ENCODE measurements at regions not wholly inside any gene's neighbourhood (a gene's known extent, or its start where the extent isn't known, plus 50 kb on each side); places are given as distances from the start of the nearest gene placed in this dataset.

DNA sequence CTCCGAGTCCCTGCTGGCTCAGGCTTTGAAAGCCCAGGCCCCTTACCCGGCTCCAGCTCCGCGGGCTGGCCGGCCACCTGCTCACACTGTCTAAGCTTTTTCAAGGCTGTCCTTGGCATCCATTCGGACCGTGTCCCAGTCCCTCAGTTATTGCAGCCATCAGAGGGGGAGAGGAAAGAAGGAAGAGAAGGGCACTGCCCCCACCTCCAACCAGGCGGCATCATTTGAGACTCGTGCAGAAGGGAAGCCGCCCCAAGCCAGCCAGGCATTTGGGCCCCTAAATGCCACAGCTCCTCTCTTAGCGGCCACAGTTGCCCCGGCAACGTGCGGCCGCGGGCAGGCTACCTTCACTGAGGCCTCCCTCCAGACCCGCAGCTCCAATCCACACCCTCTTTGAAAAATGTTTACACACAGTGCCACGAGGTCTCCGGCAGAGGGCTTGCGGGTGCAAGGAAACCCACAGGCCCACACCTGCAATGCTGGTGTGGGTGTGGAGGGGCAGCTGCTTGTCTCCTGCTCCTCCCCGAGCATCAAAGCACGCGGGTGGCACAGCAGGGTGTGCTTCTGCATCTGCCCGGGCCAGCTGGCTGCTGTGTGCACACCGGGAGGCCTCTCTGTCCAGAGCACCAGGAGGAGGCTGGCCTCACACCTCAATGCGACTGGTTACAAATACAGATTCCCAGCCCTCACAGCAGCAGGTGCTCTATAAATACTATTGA, 124.4 kb downstream of the CTTN start:
- no peak for DNase-seq

DNA sequence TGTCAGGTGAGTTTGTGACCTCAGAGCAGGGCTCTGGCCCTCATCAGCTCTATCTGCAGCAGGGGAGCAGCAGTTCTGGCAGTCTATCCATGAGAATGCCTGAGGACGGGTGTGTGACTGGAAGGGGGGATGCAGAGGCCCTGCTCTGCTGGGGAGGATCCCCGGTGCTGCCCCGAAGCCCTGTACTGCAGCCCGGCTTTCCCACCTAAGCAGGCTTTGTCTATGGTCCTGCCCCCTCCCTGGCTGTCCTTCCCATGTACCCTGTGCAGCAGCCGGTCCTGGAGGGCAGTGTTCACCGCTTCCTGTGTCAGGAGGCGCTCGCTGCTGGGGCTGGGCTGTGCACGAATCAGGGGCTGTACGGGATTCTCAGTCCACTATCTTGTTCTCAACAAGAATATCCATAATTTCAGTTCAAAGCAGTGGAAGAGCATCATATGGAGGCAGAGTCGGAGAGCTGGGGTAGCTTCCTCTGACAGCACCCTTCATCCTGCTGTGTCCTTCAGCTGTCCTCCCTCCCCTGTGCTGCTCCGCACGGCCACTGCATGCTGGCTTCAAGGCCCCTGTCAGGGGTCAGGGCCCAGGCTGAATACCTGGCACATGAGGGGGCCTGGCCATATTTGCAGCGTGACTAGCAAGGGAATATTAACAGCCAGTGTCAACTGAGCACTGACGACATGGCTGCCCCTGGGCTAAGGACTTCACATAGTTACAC, 125.2 kb downstream of the CTTN start:
- DNase-seq = no peak

DNA sequence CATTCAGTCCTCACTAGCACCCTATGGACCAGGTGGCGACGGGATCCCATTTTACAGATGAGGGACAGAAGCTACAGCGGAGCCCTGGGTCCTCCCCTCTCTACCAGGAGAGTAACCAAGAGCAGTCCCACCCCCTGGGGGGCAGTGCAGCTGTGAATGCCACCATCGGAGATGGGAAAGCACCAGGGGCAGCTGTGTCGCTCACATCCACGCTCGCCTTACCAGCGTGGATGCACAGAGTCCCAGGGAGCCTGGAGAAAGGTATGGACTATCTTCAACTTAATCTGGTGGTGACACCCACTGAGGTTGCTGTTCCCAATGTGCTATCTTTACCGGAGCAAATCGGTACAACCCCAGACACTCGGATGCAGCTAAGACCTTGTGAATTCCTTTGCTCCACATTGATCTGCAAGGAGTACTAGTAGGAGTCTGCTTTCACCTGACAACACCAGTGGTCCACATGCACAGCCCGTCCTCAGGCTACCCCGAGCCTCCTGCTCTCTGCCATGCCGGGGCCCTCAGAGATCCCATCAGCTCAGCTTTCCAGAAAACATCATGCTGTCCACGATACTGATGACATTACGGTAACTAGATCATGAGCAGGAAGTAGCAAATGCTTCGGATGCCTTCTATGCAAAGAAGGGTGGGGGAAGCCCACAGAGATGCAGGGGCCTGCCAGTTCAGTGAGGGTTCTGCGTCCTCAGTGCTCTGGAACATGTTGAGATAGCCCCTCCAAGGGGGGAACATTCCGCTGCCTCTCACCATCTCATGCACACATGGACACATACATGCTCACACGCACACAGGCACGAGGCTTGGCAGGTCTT, 126.0 kb downstream of the CTTN start:
- DNase-seq = no peak

DNA sequence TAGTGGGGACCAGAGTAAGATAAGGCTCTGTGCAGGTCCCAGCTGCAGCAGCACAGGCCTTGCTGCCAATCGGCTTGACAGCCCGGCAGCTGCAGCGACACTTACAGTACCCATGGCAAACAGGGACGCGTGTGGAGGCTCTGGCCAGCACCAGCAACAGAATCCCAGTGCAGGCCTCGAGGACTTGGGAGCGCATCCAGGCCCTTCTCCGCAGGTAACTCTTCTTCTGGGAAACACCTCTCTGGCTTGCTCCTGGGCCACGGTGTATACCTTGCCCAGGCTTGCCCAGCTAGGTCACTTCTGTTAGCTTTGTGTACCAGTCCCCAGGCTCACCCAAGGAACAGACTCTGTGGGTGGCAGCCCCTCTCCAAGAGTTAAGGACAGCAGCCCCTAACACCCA, 126.7 kb downstream of the CTTN start:
- no peak for DNase-seq

DNA sequence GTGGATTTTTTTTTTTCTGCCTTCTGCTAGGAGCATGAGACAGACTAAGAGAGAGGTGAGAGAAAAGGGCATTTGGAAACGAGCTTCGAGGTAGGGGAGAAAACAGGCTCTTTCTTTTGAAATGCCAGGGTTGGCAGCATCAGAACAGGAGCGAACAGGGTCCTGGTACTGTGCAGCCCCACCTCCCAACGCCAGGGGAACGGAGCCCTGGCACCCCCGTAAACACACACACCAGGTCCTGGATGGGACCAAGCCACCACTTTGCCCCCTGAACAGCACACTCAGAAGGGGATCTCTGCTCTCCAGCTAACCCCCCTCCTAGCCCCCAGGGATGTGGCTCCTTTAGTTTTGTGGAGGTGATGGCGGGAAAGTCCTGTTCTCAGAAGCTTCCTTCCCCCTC, 127.1 kb downstream of the CTTN start:
- DNase-seq = no peak

DNA sequence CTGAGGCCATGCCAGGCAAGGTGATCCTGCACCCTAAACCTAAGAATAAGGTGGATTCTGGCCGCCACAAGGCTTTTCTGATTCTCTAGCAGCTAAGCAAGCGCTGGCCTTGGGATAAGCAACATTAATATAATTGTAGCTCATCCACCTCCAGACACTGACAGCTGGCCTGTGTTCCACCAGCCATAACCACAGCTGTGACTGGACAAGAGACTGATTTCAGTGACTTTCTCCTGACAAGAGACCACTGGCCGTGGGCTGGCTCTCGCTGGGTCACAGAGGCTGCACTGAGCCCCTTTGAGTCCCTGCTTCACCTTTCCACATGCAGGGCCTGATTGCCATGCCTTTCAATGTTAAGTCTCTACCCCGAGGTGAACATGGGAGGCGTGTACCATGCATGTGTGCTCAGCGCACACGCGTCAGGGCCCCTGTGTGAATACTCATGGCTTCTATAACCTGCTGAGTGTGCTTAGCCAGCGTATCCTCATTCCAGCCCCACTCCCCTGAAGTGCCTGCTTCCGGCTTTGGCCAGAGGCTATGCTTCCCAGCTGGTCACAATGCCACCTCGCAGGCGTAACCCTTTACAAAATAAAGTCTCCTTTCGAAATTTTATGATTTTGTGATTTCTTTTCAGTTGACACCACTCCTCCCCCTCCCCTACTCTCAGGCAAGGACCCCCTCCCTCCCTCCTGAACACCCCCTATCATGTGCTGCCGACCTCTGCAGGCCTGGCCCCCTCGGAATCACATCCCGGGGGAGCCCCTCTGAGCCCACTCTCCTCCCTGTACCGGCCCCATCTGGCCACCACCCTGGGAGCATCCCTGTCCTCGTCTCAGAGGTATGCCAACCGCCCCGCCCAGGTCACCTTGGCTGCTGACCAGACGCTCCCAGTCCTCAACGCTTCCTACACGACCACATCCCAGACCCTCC, 128.1 kb downstream of the CTTN start:
- no peak for DNase-seq

DNA sequence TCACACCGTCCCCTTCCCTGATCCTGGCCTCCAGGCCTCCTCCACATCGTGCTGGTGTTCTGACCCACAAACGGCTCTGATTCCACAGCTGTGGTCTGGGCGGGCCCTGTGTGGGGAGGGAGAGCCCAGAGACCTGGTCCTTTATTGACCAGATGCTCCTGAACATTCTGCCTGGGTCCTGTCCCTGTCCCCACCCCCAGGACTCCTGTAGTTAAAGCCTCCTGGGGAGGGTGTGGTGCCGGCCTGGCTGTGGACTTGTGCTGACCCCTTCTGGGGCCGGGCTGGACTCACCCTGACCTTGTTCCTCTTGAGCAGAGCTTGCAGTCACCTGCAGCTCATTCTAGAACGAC, 128.7 kb downstream of the CTTN start:
- no peak for DNase-seq

DNA sequence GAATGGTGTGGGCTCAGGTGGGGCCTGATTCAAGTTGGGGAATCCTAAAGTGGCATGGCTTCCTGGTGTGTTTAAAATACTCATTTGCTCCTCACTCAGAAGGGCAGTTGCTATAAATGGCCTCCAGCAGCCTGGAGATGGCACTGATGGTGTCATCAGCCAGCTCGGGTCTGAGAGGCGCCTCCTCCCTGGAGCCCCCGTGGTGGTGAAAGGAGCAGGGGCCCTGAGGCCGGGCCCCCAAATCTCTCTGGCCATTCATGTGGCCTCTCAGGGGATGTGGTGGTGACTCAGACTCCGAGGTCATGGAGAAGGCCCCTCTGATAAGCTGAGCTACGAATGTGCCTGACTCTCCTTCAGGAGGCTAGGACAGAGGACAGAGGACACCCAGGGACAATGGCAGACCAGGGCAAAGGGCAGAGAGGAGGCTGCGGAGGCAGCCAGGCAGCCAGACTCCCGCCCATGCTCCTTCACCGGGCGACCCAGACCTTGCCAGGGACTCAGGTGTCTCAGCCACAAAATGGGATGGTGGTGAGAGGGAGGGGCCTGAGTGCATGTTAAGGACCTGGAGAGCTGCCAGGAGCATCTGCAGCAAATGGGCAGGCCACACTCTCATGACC, 129.2 kb downstream of the CTTN start:
- no peak for DNase-seq

DNA sequence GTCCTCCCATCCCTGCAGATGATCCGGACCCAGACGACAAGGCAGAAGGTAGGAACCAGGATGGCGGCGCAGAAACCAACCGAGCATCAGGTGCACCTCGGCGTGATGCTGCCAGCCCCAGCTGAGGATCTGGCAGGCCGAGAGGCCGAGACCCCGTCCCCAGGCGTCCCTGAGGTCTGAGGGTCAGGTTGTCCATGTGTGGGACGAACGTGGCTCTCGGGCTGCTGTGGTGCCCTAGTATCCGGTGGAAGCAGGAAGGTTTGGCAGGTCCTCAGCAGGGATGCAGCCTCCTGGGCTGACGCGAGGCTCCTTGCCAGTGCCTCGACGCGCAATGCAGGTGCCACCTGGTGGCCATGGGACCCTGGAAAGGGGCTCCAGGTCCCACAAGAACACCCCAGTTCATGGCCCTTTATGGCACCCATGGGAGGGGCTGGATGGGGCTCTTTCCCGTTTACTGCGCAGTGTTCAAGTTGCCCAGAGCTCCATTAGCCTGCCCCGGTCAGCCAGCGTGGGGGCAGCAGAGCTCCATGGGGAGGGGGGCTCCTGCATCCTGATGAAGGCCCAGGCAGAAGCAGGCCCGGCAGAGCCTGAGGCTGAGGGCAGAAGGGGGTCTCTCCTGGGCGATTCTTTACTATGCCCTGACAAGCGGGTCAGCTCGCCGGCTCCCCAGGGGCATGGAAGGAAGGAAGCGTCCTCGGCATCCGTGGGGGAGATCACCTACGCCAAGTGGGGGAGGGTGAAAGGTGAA, 129.9 kb downstream of the CTTN start:
- no peak for DNase-seq

DNA sequence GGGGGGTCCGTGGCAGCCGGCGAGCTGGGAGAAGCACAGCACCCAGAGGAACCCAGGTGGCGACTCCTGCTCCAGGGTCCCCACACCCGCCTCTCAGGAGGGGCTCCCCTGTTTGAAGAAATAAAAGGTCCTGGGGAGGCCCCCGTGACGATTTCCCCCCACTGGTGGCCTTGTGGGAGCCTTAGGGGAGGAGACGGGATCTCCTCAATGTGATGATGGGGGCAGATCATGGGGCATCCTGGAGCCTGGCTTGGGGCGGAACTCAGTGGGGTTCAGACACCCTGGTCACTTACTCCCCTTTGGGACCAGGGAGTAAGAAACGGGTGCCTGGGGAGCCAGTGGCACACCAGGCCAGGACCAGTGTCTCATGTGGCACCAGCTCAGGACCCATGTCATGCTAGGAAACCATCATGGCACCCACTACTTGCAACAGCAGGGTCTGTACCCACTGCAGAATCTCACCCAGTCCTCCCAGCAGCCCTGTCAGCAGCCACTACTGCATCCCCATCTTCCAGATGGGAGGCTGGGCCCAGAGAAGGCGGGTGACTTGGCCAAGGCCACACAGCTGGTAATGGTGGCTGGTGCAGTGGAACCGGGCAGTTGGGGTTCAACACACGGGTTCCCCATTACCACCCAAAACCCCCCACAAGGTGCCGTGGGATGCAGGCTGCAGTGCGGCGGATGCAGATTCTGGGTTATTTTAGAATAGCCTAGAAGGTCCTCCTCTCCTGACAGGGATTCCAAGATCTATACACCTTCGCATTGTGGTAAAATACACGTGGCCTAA, 130.7 kb downstream of the CTTN start:
- DNase-seq = no peak

DNA sequence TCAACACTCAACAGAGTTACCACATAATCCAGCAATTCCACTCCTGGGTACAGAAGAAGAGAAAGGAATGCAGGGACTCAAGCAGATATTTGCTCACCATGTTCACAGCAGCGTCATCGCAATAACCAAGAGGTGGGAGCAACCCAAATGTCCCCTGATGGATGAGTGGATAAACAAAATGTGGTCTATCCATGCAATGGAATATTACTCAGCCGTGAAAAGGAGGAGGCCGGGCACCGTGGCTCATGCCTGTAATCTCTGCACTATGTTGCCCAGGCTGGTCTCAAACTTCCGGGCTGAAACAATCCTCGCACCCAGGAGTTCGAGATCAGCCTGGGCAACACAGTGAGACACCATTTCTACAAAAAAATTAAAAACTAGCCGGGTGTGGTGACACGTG, 131.7 kb downstream of the CTTN start:
- no peak for DNase-seq

DNA sequence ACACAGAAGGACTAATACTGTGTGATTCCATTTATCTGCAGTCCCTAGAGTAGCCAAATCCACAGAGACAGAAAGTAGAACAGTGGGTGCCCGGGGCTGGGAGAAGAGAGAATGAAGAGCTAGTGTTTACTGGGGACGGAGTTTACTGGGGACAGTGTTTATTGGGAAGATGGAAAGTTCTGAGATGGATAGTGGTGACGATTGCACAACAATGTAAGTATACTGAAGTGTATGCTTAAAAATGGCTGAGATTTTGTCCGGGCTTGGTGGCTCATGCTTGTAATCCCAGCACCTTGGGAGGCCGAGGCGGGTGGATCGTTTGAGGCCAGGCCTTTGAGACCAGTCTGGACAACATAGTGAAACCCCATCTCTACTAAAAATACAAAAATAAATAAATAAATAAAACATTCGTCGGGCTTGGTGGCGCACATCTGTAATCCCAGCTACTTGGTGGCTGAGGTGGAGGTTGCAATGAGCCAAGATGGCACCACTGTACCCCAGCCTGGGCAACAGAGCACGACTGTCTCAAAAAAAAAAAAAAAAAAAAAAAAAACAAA, 132.4 kb downstream of the CTTN start:
- DNase-seq = no peak

DNA sequence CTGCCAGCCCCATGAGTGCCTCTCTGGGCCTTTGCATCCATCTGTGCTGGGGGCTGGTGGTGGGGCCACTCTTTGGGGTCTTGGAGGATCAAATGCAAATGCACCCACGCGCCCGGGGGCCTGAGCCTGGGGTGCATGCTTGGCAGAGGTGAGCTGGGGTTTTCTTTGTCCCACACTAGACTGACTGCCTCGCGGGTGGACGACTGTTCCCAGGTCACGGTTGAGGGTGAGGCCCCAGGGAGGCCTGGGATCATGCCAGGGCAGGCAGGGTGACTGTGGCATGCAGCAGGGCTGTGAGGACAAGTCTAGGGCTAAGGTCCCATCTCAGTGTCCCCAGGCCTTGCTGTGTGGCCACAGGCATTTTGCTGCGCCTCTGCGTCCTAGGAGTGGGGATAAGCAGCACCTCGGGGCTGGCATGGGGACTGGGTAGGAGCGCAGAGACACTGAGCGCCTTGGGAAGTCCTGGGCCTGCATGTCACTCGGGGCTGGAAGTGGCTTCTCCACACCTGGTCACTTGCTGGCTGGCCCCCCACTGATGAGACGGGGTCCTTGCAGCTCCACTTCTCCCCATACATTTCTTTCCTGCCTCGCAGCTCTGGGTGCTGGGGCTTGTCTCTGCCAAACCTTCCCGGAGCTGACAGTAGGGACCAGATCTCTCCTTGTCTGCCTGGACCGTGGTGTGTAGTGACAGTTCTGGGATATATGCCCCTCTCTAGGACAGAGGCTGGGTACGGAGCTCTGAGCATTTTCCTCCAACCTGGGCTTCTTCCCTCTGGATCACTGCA, 133.1 kb downstream of the CTTN start:
- no peak for DNase-seq

DNA sequence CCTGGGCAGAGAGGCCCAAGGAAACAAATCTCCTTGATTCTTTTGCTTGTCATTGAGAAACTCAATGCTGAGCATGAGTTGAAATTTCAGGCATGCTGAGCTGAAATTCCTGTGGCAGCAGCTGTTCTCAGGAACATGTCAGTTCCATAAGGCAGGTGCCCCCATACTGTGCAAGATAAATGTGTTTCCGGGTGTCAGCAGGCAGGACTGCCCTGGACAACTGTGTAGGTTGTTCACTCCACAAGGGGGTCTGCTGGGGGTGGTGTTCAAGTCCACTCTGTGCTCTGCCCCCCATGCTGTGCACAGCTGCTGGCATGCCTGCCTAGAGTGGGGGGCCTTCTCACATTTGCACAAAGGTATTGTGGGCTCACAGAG, 133.7 kb downstream of the CTTN start:
- no peak for DNase-seq

DNA sequence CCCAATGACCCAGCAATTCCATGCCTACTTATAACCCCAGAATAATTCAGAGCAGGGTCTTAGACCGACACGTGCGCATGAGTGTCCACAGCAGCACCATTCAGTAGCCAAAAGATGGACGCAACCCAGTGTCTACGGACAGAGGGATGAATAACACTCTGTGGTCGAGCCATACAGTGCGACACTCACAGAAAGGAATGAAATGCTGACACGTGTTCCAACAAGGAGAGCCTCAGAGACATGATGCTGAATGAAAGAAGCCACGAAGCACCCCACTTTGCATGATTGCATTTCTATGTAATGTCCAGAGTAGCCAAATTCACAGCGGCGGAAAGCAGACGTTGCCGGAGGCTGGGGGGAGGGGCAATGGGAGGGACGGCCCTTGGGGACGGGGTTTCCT, 134.4 kb downstream of the CTTN start:
- no peak for DNase-seq

DNA sequence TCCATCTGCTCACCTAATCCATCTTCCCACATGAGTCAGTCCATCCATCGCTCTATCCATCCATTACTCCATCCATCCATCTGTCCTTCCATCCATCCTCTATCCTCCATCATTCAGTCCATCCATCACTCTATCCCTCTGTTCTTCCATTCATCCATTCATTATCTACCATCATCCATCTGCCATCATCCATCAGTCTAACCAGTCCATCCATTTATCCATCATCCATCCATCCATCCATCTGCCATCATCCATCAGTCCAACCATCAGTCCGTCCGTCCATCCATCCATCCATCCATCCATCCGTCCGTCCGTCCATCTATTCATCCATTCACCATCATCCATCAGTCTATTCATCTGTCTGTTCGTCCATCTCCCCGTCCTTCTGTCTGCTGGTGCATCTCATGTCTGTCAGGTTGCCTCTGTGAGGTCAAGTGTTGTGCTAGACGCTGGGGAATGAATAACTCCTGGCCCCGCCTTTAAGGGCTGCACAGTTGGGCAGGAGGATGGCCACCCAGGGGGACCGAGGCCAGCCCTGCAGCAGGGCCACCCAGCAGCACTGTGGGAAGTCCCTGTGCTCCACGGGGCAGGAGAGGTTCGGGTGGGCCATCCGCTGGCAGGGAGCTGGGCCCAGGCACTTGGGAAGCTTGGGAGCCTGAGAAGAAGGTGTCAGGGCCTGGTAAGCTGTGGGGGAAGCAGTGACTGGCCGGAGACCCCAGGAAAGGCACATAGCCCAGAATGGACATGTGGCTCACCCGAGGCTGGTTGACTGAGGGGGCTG, 137.1 kb downstream of the CTTN start:
- DNase-seq = no peak

DNA sequence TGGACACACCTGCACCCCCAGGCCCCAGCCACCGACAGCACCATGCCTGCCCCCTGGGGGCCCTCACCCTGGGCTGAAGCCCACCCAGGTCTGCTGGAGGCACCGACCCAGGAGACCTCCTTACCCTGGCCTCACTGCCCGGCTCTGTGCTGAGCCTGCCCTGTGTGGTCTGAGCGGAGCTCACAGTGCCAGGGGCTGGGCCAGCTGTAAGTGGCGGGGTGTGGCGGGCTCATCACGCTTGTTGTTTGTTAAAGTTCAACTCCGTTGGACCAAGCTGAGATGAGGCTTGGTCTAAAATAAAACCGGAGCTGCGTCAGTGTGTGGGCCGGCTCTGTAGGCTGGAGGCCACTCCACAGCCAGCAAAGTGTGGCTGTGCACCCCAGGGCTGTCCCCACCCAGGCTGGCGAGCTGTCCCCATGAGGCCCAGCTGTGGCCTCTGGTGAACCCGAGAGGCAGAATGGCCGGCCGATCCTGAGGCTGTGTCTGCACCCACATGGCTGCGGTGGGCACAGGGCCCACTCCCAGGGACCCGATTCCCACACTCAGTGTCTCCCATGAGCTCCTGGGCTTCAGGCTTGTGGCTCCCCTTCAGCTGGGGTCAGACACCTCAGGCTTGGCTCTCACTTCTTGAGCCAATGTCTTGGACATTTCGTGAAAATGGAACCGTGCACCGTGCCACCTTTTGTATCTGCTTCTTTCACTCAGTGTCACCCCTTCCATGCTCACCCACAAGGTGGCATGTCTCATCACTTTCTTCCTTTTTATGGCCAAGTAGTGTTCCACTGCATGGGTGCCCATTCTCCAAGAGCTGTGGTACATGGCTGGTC, 137.9 kb downstream of the CTTN start:
- DNase-seq = no peak
